GM13977 (cell line): ENCODE measurements at regions not wholly inside any gene's neighbourhood (a gene's known extent, or its start where the extent isn't known, plus 50 kb on each side); places are given as distances from the start of the nearest gene placed in this dataset.

ENCODE experiments used
- DNase-seq: peaks from one replicate; pipeline ENCODE4 v3.0.0; 2012; ENCODE audit warnings: low spot score
- CTCF ChIP-seq: IDR thresholded peaks from 2 replicates; pipeline ENCODE4 v1.5.1; 2012; ENCODE audit warnings: mild to moderate bottlenecking, control low read depth; ENCODE audit not compliant: insufficient read depth; ENCODE audit errors: extremely low read depth, missing control alignments
- in situ Hi-C: fragments of 300-500 bp; cut with MboI; formaldehyde crosslinking; loops from one replicate; pipeline ENCODE4 v1.12.0; 2022; ENCODE audit warnings: low sequenced_read_pairs, low pct_unique_long_range_greater_than_20kb, mixed read lengths, inconsistent platforms; ENCODE audit not compliant: unreplicated experiment

DNA sequence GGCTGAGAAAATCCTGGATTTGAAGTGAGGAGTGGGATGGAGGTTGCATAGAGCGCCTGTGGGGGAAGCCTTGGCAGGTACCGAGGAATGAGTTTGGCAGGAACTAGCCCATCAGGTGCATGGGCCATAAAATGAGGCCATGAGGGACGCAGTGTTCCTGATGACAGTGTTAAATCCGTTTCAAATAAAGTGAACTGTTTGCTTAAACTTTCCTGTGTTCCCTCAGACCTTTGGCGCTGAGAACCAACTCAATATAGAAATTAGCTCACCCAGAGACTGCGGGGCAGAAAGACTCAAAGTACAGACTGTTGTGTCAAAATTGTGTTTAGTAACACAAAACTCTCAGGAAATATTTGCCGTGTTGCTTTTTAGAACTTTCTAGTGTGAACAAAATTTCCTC, 250.0 kb upstream of the NR3C2 start:
- TF ChIP-seq CTCF, result no peak
- in situ Hi-C loops, result no loop called here
- no peak for DNase-seq

DNA sequence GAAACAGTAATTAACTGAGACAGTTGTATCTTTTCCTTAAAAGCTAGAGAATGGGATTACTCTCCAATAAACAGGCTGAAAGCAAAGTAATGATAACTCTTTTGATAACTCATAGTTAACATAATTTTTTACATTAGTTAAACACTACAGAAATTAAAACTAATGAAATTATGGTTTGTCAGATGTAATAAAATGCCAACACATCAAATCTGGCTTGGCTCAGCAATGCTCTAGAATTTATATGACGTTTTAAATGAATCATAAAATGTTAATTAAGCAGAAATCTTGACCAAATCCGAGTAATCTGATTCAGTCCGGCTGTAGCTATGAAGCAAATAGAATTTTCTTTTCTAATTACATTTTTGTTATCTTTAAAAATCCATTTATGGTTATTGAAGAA, 244.2 kb upstream of the NR3C2 start:
- no peak for DNase-seq
- in situ Hi-C loops, result no loop called here
- no peak for TF ChIP-seq CTCF

GRCh38 chr4:148684638-148685037, 242.4 kb upstream of the NR3C2 start:
- no peak for DNase-seq
- TF ChIP-seq CTCF, result no peak
- in situ Hi-C loops, result no loop called here

DNA sequence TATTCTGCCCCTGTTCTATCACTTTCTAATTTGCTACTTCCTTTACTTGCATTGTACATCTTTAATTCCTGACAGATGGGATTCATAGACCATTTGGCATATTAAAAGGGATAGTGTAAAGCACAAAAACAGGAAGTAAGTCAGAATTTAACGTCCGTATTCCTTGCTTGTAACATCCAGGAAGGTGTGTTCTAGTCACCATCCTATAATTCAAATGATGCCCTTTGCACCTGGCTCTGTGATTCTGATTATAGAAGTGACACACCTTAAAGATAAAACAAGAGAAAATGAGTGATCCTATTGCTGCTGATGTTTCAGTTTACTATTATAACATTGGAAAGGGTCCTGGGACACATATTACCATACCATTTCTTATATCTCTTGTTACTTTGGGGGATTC, 238.7 kb upstream of the NR3C2 start:
- in situ Hi-C loops, result no loop called here
- DNase-seq, result no peak
- TF ChIP-seq CTCF, result no peak

DNA sequence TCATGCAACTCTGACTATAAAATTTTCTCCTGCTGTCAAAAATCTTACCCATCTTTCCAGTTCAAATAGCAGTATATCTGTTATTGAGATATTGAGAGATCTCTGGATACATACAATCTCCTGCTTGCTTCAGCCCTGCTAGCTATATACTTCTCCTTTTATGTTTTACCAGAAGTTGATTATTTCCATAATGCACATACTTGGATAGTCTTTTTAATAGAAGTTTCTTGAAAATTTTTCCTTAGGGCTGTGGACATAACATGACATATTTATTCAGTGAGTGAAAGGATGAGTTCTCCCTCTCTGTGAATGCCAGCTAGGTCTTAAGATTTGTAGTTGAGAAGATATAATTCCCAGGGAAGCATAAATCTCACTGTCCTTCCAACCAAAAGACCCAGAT, 234.1 kb upstream of the NR3C2 start:
- no peak for DNase-seq
- no peak for TF ChIP-seq CTCF
- in situ Hi-C loops, result no loop called here

DNA sequence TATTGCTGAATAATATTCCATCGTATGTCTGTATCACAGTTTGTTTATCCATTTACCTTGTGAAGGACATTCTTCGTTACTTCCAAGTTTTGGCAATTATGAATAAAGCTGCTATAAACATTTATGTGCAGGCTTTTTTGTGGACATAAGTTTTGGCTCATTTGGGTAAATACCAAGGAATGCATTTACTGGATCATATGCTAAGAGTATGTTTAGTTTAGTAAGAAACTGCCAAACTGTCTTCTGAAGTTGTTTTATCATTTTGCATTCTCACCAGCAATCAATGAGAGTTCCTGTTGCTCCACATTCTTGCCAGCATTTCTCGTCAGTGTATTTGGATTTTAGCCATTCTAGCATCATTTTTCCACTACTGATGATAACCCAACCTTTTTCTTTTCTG, 232.7 kb upstream of the NR3C2 start:
- no peak for DNase-seq
- no peak for TF ChIP-seq CTCF
- in situ Hi-C loops, result no loop called here

GRCh38 chr4:148664636-148665035, 222.4 kb upstream of the NR3C2 start:
- TF ChIP-seq CTCF, result no peak
- DNase-seq, result no peak
- in situ Hi-C loops, result no loop called here
